ENCODE measurements at regions not wholly inside any gene's neighbourhood (a gene's known extent, or its start where the extent isn't known, plus 50 kb on each side); places are given as distances from the start of the nearest gene placed in this dataset.
"Not testable (repeated sequence)": the region's sequence is repeated elsewhere in the genome, so short reads cannot be mapped to it uniquely, and the experiment has no call there.

- no peak for DNase-seq
These were observed 106.8 kb upstream of the FAM47A start for GRCh38 chrX:34238896-34239295.

GRCh38 chrX:34230156-34230555, 98.0 kb upstream of the FAM47A start:
- DNase-seq, result not testable (repeated sequence)

GRCh38 chrX:34227804-34228203, 95.7 kb upstream of the FAM47A start:
- DNase-seq, result no peak

GRCh38 chrX:34223574-34223973, 91.5 kb upstream of the FAM47A start:
- no peak for DNase-seq

GRCh38 chrX:34218063-34218462, 85.9 kb upstream of the FAM47A start:
- no peak for DNase-seq

GRCh38 chrX:34197946-34198345, 65.8 kb upstream of the FAM47A start:
- DNase-seq, result no peak

Measured in hematopoietic multipotent progenitor cell treated with erythropoietin and hydrocortisone succinate and interleukin-3 and kit ligand, for 8 days (in vitro differentiated cells).